Upper lobe of right lung (tissue), 1 donor: ENCODE measurements at regions not wholly inside any gene's neighbourhood (a gene's known extent, or its start where the extent isn't known, plus 50 kb on each side); places are given as distances from the start of the nearest gene placed in this dataset.

Source experiments
- ATAC-seq: fragments of 200-7000 bp; cut with Tn5 transposase; one replicate; pipeline ENCODE4 v1.9.1; 2020; ENCODE audit warnings: mild to moderate bottlenecking, moderate library complexity
- DNase-seq: peaks from one replicate; pipeline ENCODE4 v3.0.0-alpha.2; 2020
- H3K27ac ChIP-seq: fragments of 200-600 bp; one replicate; pipeline ENCODE4 v1.8.0; 2022
- H3K27me3 ChIP-seq: fragments of 200-600 bp; one replicate; pipeline ENCODE4 v1.8.0; 2022; ENCODE audit warnings: mild to moderate bottlenecking
- H3K36me3 ChIP-seq: fragments of 200-600 bp; one replicate; pipeline ENCODE4 v1.8.0; 2022
- H3K4me1 ChIP-seq: fragments of 200-600 bp; one replicate; pipeline ENCODE4 v1.8.0; 2022
- H3K4me3 ChIP-seq: fragments of 200-600 bp; one replicate; pipeline ENCODE4 v1.8.0; 2022; ENCODE audit warnings: mild to moderate bottlenecking
- H3K9me3 ChIP-seq: fragments of 200-600 bp; one replicate; pipeline ENCODE4 v1.8.0; 2022
- intact Hi-C: fragments of 100-400 bp; cut with DNase I; formaldehyde crosslinking; loops from one replicate; pipeline ENCODE4 v1.11.0; 2022
- TF ChIP-seq, protein P1 (sequence below): fragments of 200-600 bp; IDR thresholded peaks from one replicate; pipeline ENCODE4 v1.8.0; 2022; ENCODE audit warnings: antibody characterized with exemption
- donor health status: DM: no; HTN: yes; CAD: no; lungs with severe emphysema.

DNA sequence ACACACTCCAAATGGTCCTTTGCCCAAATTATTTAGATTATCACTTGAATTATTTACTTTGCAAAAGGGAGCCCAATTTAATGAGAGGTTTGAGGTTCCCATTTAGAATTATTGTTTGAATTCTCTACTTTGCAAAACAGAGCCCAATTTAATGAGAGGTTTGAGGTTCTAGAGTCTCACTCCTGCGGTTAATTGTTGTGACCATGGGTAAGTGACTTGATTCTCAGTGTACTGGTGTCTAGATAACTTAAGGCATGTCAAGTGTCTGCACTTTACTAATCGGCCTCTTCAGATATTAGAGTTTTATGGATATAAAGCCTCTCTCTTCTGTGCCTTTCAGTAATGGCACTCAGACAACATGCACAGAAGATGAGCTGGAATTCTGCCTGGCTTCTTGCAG, 67.5 kb downstream of the YIPF5 start:
- Histone ChIP-seq H3K27me3 (no peaks in the 10 kb centered on the region), H3K36me3 (no peaks in the 10 kb centered on the region), H3K4me1 (no peaks in the 10 kb centered on the region), H3K27ac (no peak overlapping the region), H3K9me3 (no peaks in the 10 kb centered on the region), H3K4me3 (no peak overlapping the region)
- TF ChIP-seq, protein P1, sequence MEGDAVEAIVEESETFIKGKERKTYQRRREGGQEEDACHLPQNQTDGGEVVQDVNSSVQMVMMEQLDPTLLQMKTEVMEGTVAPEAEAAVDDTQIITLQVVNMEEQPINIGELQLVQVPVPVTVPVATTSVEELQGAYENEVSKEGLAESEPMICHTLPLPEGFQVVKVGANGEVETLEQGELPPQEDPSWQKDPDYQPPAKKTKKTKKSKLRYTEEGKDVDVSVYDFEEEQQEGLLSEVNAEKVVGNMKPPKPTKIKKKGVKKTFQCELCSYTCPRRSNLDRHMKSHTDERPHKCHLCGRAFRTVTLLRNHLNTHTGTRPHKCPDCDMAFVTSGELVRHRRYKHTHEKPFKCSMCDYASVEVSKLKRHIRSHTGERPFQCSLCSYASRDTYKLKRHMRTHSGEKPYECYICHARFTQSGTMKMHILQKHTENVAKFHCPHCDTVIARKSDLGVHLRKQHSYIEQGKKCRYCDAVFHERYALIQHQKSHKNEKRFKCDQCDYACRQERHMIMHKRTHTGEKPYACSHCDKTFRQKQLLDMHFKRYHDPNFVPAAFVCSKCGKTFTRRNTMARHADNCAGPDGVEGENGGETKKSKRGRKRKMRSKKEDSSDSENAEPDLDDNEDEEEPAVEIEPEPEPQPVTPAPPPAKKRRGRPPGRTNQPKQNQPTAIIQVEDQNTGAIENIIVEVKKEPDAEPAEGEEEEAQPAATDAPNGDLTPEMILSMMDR: no peak
- DNase-seq (no peak), ATAC-seq (no peak)
- intact Hi-C loops: no loop called here

- intact Hi-C loops: no loop called here
Observed at GRCh38 chr5:144103611-144104485, 66.6 kb downstream of the YIPF5 start.

DNA sequence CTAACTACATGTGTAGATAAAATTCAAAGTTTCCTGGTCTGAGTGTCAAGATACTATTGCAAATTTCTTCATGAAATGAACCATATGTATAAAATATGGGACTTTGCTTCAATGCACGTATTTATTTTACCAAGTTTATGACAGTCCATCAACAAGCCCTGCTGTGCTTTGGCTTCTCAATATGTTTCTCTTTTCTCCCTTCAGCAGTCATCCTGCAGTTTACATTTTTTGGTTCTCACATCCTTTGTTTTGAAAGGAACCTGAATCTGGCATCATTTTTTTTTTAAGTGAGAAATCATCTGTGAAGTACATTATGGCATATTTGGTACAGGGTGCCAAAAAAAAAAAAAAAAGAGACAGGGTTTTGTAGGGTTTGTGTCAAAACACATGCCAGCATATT, 65.1 kb downstream of the YIPF5 start:
- ATAC-seq: no peak
- Histone ChIP-seq H3K27me3 (no peaks in the 10 kb centered on the region), H3K4me3 (no peak overlapping the region), H3K9me3 (no peaks in the 10 kb centered on the region), H3K27ac (no peak overlapping the region), H3K36me3 (no peaks in the 10 kb centered on the region), H3K4me1 (no peaks in the 10 kb centered on the region)
- intact Hi-C loops: no loop called here
- TF ChIP-seq, protein P1: no peak
- no peak for DNase-seq

More at GRCh38 chr5:144103611-144104485, 66.6 kb downstream of the YIPF5 start:
- TF ChIP-seq, protein P1: no peak
- no peak for DNase-seq
- Histone ChIP-seq H3K4me3 (no peak overlapping the region), H3K27ac (no peak overlapping the region), H3K4me1 (no peaks in the 10 kb centered on the region), H3K27me3 (no peaks in the 10 kb centered on the region), H3K9me3 (no peaks in the 10 kb centered on the region), H3K36me3 (no peaks in the 10 kb centered on the region)
- ATAC-seq: no peak

- TF ChIP-seq, protein P1: no peak
- Histone ChIP-seq H3K36me3 (no peaks in the 10 kb centered on the region), H3K4me3 (no peak overlapping the region), H3K9me3 (no peaks in the 10 kb centered on the region), H3K27ac (no peak overlapping the region), H3K4me1 (no peaks in the 10 kb centered on the region), H3K27me3 (no peaks in the 10 kb centered on the region)
- ATAC-seq: no peak
- intact Hi-C loops: no loop called here
- no peak for DNase-seq
Observed at GRCh38 chr5:144108131-144108530, 62.3 kb downstream of the YIPF5 start.
